ENCODE measurements at regions not wholly inside any gene's neighbourhood (a gene's known extent, or its start where the extent isn't known, plus 50 kb on each side); places are given as distances from the start of the nearest gene placed in this dataset.

- TF ChIP-seq REST (IDR thresholded peaks at IDR 0.05; ENCODE audit: insufficient read depth in 1 of 2, low read depth in 2 of 2, low read length in 2 of 2) = no peak
These were observed 270.1 kb upstream of the TNRC6C start for GRCh38 chr17:77688369-77688768.

GRCh38 chr17:77690271-77691161, 268.0 kb upstream of the TNRC6C start:
- TF ChIP-seq SIN3A (IDR thresholded peaks at IDR 0.05; ENCODE audit: borderline replicate concordance, insufficient read depth, low read length) = no peak
- TF ChIP-seq REST (IDR thresholded peaks at IDR 0.05; ENCODE audit: insufficient read depth in 1 of 2, low read depth in 2 of 2, low read length in 2 of 2) = no peak
- TF ChIP-seq TAF1 (IDR thresholded peaks at IDR 0.05; ENCODE audit: borderline replicate concordance, insufficient read depth, low read length) = no peak
- no peak for TF ChIP-seq POLR2AphosphoS5 (IDR thresholded peaks at IDR 0.05; ENCODE audit: low read depth, low read length)
- TF ChIP-seq FOXP2 (optimal IDR thresholded peaks at IDR 0.05; ENCODE audit: borderline replicate concordance, extremely low read depth, extremely low read length, insufficient read depth) = no peak

- no peak for TF ChIP-seq TAF1 (IDR thresholded peaks at IDR 0.05; ENCODE audit: borderline replicate concordance, insufficient read depth, low read length)
These were observed 267.1 kb upstream of the TNRC6C start for GRCh38 chr17:77691216-77692085.

- no peak for TF ChIP-seq TAF1 (IDR thresholded peaks at IDR 0.05; ENCODE audit: borderline replicate concordance, insufficient read depth, low read length)
- TF ChIP-seq FOXP2 (optimal IDR thresholded peaks at IDR 0.05; ENCODE audit: borderline replicate concordance, extremely low read depth, extremely low read length, insufficient read depth) = no peak
- no peak for TF ChIP-seq REST (IDR thresholded peaks at IDR 0.05; ENCODE audit: insufficient read depth in 1 of 2, low read depth in 2 of 2, low read length in 2 of 2)
- no peak for TF ChIP-seq POLR2AphosphoS5 (IDR thresholded peaks at IDR 0.05; ENCODE audit: low read depth, low read length)
- TF ChIP-seq SIN3A (IDR thresholded peaks at IDR 0.05; ENCODE audit: borderline replicate concordance, insufficient read depth, low read length) = no peak
These were observed 265.8 kb upstream of the TNRC6C start for GRCh38 chr17:77692571-77693161.

- TF ChIP-seq POLR2AphosphoS5 (IDR thresholded peaks at IDR 0.05; ENCODE audit: low read depth, low read length) (no peak), SIN3A (IDR thresholded peaks at IDR 0.05; ENCODE audit: borderline replicate concordance, insufficient read depth, low read length) (no peak), TAF1 (IDR thresholded peaks at IDR 0.05; ENCODE audit: borderline replicate concordance, insufficient read depth, low read length) (no peak), FOXP2 (optimal IDR thresholded peaks at IDR 0.05; ENCODE audit: borderline replicate concordance, extremely low read depth, extremely low read length, insufficient read depth) (no peak), REST (IDR thresholded peaks at IDR 0.05; ENCODE audit: insufficient read depth in 1 of 2, low read depth in 2 of 2, low read length in 2 of 2) (no peak)
These were observed 265.2 kb upstream of the TNRC6C start for GRCh38 chr17:77693301-77693700.

Measured in PFSK-1 (cell line).